HepG2 (cell line): ENCODE measurements at regions not wholly inside any gene's neighbourhood (a gene's known extent, or its start where the extent isn't known, plus 50 kb on each side); places are given as distances from the start of the nearest gene placed in this dataset.
A peak's percentile ranks its signal among the peaks of the same experiment; 100 is the strongest.

Experiments
- AHR ChIP-seq: IDR thresholded peaks from 2 replicates; pipeline ENCODE4 v1.6.1; 2018; ENCODE audit warnings: missing genetic modification reagents, missing compliant biosample characterization
- CENPX ChIP-seq: sonication (generic); formaldehyde crosslinking; IDR thresholded peaks from 2 replicates; pipeline ENCODE4 v1.9.0; 2021; ENCODE audit warnings: mild to moderate bottlenecking, missing genetic modification reagents, moderate library complexity
- HNRNPLL ChIP-seq: fragments of 200-400 bp; formaldehyde crosslinking; IDR thresholded peaks from 2 replicates; pipeline ENCODE4 v1.6.1; 2017; ENCODE audit warnings: mild to moderate bottlenecking, low read depth, low read length; ENCODE audit not compliant: poor library complexity, severe bottlenecking
- KDM5A ChIP-seq: fragments of 200-600 bp; sonication (generic); IDR thresholded peaks from 2 replicates; pipeline ENCODE4 v1.7.0; 2018; ENCODE audit warnings: antibody characterized with exemption, mild to moderate bottlenecking, low read length, borderline replicate concordance
- KLF16 ChIP-seq, 2 experiments: sonication (generic) in 1 of 2; formaldehyde crosslinking in 1 of 2; IDR thresholded peaks; 2 replicates each; pipeline versions ENCODE4 v1.6.1 to v1.8.0; 2016 to 2023; ENCODE audit warnings: missing genetic modification reagents in 2 of 2, missing compliant biosample characterization in 1 of 2
- KMT2A ChIP-seq: sonication (generic); formaldehyde crosslinking; IDR thresholded peaks from 2 replicates; pipeline ENCODE4 v1.4.0; 2020; ENCODE audit warnings: missing genetic modification reagents
- NCOA2 ChIP-seq: sonication (generic); formaldehyde crosslinking; IDR thresholded peaks from 2 replicates; pipeline ENCODE4 v1.8.0; 2022; ENCODE audit warnings: inconsistent platforms
- NR2F1 ChIP-seq, 2 experiments: fragments of 450-650 bp in 1 of 2; formaldehyde crosslinking in 1 of 2; IDR thresholded peaks; 2 replicates each; pipeline versions ENCODE4 v1.5.0 to v1.6.1; 2016 to 2020; ENCODE audit warnings: mild to moderate bottlenecking in 1 of 2, missing compliant biosample characterization in 1 of 2, missing genetic modification reagents in 1 of 2, moderate library complexity in 1 of 2
- RXRA ChIP-seq: sonication (generic); formaldehyde crosslinking; IDR thresholded peaks from 2 replicates; pipeline ENCODE4 v1.5.1; 2020; ENCODE audit warnings: missing genetic modification reagents
- SMYD3 ChIP-seq: sonication (generic); formaldehyde crosslinking; IDR thresholded peaks from 2 replicates; pipeline ENCODE4 v1.8.1; 2023; ENCODE audit warnings: mild to moderate bottlenecking, missing genetic modification reagents
- TRIM24 ChIP-seq: sonication (generic); formaldehyde crosslinking; IDR thresholded peaks from 2 replicates; pipeline ENCODE4 v1.8.0; 2022; ENCODE audit warnings: mild to moderate bottlenecking, missing genetic modification reagents
- ZMYM3 ChIP-seq: sonication (generic); formaldehyde crosslinking; IDR thresholded peaks from 2 replicates; pipeline ENCODE4 v1.5.1; 2020; ENCODE audit warnings: mild to moderate bottlenecking, missing genetic modification reagents
- ZNF430 ChIP-seq: sonication (generic); formaldehyde crosslinking; IDR thresholded peaks from 2 replicates; pipeline ENCODE4 v1.9.0; 2021; ENCODE audit warnings: mild to moderate bottlenecking, missing genetic modification reagents
- ZNF570 ChIP-seq: sonication (generic); formaldehyde crosslinking; IDR thresholded peaks from 2 replicates; pipeline ENCODE4 v1.4.0; 2020; ENCODE audit warnings: mild to moderate bottlenecking, missing genetic modification reagents, borderline replicate concordance
- TF ChIP-seq, protein P1 (sequence below): sonication (generic); formaldehyde crosslinking; IDR thresholded peaks from 2 replicates; pipeline ENCODE4 v1.9.0; 2021; ENCODE audit warnings: missing genetic modification reagents, mild to moderate bottlenecking, borderline replicate concordance
- TF ChIP-seq, protein P2 (sequence below): sonication (generic); formaldehyde crosslinking; IDR thresholded peaks from 2 replicates; pipeline ENCODE4 v1.4.0; 2020; ENCODE audit warnings: mild to moderate bottlenecking, missing genetic modification reagents
- TF ChIP-seq, protein P3 (sequence below), 2 experiments: fragments of 450-650 bp in 1 of 2; sonication (generic) in 1 of 2; formaldehyde crosslinking in 1 of 2; IDR thresholded peaks; 2 replicates each; pipeline versions ENCODE4 v1.6.1 to v1.8.0; 2016 to 2022; ENCODE audit warnings: antibody characterized with exemption in 1 of 2, mild to moderate bottlenecking in 1 of 2, missing genetic modification reagents in 1 of 2

DNA sequence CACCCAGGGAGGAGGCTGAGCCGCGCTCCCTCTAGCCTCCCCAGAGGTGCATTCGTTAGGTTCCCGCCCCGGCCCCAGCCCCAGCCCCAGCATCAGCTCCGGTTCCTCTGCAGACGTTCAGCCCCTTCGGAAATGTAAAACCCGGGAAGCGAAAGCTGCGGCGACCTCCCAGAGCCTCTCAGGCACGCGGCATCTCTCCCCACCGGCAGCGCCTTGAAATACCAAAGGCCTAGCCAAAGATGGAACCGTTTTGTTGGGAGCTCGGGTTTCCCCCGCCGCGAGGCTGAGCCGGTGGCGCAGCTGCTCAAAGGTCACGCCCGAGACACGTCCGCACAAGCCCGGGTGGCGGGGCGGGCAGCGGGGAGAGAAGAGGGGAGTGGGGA is 77.8 kb upstream of the HES1 start (continued):
- TF ChIP-seq, protein P1, sequence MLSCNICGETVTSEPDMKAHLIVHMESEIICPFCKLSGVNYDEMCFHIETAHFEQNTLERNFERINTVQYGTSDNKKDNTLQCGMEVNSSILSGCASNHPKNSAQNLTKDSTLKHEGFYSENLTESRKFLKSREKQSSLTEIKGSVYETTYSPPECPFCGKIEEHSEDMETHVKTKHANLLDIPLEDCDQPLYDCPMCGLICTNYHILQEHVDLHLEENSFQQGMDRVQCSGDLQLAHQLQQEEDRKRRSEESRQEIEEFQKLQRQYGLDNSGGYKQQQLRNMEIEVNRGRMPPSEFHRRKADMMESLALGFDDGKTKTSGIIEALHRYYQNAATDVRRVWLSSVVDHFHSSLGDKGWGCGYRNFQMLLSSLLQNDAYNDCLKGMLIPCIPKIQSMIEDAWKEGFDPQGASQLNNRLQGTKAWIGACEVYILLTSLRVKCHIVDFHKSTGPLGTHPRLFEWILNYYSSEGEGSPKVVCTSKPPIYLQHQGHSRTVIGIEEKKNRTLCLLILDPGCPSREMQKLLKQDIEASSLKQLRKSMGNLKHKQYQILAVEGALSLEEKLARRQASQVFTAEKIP, result no peak
- TF ChIP-seq KDM5A, result no peak
- TF ChIP-seq TRIM24 (CRISPR knock-in tag), result no peak
- peak; percentile 11; the same call in 1 of the 2 replicates for TF ChIP-seq NCOA2 (CRISPR knock-in tag)
- TF ChIP-seq HNRNPLL, result peak; percentile 86
- peak in 1 of 2 experiments; percentile 61; a peak in 1 of 4 replicates for TF ChIP-seq NR2F1 (CRISPR knock-in tag; IDR thresholded peaks at IDR 0.05)
- TF ChIP-seq ZMYM3 (CRISPR knock-in tag), result peak; percentile 43; the same call in 1 of the 2 replicates
- TF ChIP-seq, protein P2, sequence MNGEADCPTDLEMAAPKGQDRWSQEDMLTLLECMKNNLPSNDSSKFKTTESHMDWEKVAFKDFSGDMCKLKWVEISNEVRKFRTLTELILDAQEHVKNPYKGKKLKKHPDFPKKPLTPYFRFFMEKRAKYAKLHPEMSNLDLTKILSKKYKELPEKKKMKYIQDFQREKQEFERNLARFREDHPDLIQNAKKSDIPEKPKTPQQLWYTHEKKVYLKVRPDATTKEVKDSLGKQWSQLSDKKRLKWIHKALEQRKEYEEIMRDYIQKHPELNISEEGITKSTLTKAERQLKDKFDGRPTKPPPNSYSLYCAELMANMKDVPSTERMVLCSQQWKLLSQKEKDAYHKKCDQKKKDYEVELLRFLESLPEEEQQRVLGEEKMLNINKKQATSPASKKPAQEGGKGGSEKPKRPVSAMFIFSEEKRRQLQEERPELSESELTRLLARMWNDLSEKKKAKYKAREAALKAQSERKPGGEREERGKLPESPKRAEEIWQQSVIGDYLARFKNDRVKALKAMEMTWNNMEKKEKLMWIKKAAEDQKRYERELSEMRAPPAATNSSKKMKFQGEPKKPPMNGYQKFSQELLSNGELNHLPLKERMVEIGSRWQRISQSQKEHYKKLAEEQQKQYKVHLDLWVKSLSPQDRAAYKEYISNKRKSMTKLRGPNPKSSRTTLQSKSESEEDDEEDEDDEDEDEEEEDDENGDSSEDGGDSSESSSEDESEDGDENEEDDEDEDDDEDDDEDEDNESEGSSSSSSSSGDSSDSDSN (CRISPR knock-in tag), result peak; percentile 58; the same call in 1 of the 2 replicates
- no peak for TF ChIP-seq AHR (CRISPR knock-in tag)
- no peak for TF ChIP-seq SMYD3 (CRISPR knock-in tag)
- no peak for TF ChIP-seq CENPX
- TF ChIP-seq KMT2A, result 0 out of 2 replicates have a peak, but pooled peaks have one; percentile 33
- TF ChIP-seq RXRA (CRISPR knock-in tag), result peak; percentile 74
- TF ChIP-seq, protein P3, sequence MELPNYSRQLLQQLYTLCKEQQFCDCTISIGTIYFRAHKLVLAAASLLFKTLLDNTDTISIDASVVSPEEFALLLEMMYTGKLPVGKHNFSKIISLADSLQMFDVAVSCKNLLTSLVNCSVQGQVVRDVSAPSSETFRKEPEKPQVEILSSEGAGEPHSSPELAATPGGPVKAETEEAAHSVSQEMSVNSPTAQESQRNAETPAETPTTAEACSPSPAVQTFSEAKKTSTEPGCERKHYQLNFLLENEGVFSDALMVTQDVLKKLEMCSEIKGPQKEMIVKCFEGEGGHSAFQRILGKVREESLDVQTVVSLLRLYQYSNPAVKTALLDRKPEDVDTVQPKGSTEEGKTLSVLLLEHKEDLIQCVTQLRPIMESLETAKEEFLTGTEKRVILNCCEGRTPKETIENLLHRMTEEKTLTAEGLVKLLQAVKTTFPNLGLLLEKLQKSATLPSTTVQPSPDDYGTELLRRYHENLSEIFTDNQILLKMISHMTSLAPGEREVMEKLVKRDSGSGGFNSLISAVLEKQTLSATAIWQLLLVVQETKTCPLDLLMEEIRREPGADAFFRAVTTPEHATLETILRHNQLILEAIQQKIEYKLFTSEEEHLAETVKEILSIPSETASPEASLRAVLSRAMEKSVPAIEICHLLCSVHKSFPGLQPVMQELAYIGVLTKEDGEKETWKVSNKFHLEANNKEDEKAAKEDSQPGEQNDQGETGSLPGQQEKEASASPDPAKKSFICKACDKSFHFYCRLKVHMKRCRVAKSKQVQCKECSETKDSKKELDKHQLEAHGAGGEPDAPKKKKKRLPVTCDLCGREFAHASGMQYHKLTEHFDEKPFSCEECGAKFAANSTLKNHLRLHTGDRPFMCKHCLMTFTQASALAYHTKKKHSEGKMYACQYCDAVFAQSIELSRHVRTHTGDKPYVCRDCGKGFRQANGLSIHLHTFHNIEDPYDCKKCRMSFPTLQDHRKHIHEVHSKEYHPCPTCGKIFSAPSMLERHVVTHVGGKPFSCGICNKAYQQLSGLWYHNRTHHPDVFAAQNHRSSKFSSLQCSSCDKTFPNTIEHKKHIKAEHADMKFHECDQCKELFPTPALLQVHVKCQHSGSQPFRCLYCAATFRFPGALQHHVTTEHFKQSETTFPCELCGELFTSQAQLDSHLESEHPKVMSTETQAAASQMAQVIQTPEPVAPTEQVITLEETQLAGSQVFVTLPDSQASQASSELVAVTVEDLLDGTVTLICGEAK (IDR thresholded peaks at IDR 0.05), result no peak
- TF ChIP-seq, protein P3 (CRISPR knock-in tag; IDR thresholded peaks at IDR 0.05), result peak; percentile 42; the same call in 1 of the 2 replicates
- no peak for TF ChIP-seq ZNF570 (CRISPR knock-in tag)
- TF ChIP-seq KLF16 (CRISPR knock-in tag; IDR thresholded peaks at IDR 0.05), result no peak
- peak; percentile 42; the same call in 1 of the 2 replicates for TF ChIP-seq ZNF430 (CRISPR knock-in tag)
